SK-N-SH treated with all-trans-retinoic acid at 6 μM for 48 hours (cell line): ENCODE measurements at regions not wholly inside any gene's neighbourhood (a gene's known extent, or its start where the extent isn't known, plus 50 kb on each side); places are given as distances from the start of the nearest gene placed in this dataset.

Experiments
- ATAC-seq: fragments of 200-7000 bp; cut with Tn5 transposase; 3 replicates; pipeline ENCODE4 v1.9.1; 2020; ENCODE audit warnings: mild to moderate bottlenecking, moderate library complexity
- ARNTL ChIP-seq: fragments of 450-650 bp; formaldehyde crosslinking; IDR thresholded peaks from 2 replicates; pipeline ENCODE4 v1.5.0; 2020; ENCODE audit warnings: low read depth, mild to moderate bottlenecking, moderate library complexity, borderline replicate concordance
- BACH2 ChIP-seq: fragments of 250-450 bp; sonication (Bioruptor Pico); IDR thresholded peaks from 2 replicates; pipeline ENCODE4 v1.9.0; 2021; ENCODE audit warnings: mild to moderate bottlenecking, borderline replicate concordance
- ESRRG ChIP-seq: fragments of 250-450 bp; sonication (Bioruptor Pico); IDR thresholded peaks from 2 replicates; pipeline ENCODE4 v1.6.1; 2021; ENCODE audit warnings: mild to moderate bottlenecking
- GLIS3 ChIP-seq: fragments of 250-450 bp; sonication (Bioruptor Pico); IDR thresholded peaks from 2 replicates; pipeline ENCODE4 v1.5.0; 2020; ENCODE audit warnings: mild to moderate bottlenecking, moderate library complexity
- ISL1 ChIP-seq: fragments of 250-450 bp; sonication (Bioruptor Pico); IDR thresholded peaks from 2 replicates; pipeline ENCODE4 v2.1.2; 2022; ENCODE audit warnings: mild to moderate bottlenecking, moderate library complexity
- OSR1 ChIP-seq: fragments of 250-450 bp; sonication (Bioruptor Pico); IDR thresholded peaks from 2 replicates; pipeline ENCODE4 v1.8.0; 2022; ENCODE audit warnings: moderate library complexity, mild to moderate bottlenecking, inconsistent platforms
- RARB ChIP-seq: fragments of 250-450 bp; sonication (Bioruptor Pico); IDR thresholded peaks from 2 replicates; pipeline ENCODE4 v1.8.0; 2021; ENCODE audit warnings: mild to moderate bottlenecking, moderate library complexity
- SNAI2 ChIP-seq: fragments of 250-450 bp; sonication (Bioruptor Pico); IDR thresholded peaks from 2 replicates; pipeline ENCODE4 v1.5.0; 2020; ENCODE audit warnings: mild to moderate bottlenecking, moderate library complexity
- TCF4 ChIP-seq: fragments of 250-450 bp; sonication (Bioruptor Pico); IDR thresholded peaks from 2 replicates; pipeline ENCODE4 v1.8.0; 2021; ENCODE audit warnings: mild to moderate bottlenecking, moderate library complexity, borderline replicate concordance
- ZC3H10 ChIP-seq: fragments of 250-450 bp; sonication (Bioruptor Pico); IDR thresholded peaks from 2 replicates; pipeline ENCODE4 v1.5.1; 2021; ENCODE audit warnings: mild to moderate bottlenecking, moderate library complexity
- ZFP3 ChIP-seq: fragments of 250-450 bp; sonication (Bioruptor Pico); IDR thresholded peaks from 2 replicates; pipeline ENCODE4 v1.5.0; 2020; ENCODE audit warnings: mild to moderate bottlenecking, moderate library complexity
- ZFP30 ChIP-seq: fragments of 450-650 bp; formaldehyde crosslinking; IDR thresholded peaks from 2 replicates; pipeline ENCODE4 v1.5.0; 2022; ENCODE audit warnings: mild to moderate bottlenecking, moderate library complexity
- ZNF565 ChIP-seq: fragments of 450-650 bp; formaldehyde crosslinking; conservative IDR thresholded peaks from 2 replicates; pipeline ENCODE4 v1.5.0; 2020; ENCODE audit warnings: low read depth, mild to moderate bottlenecking, moderate library complexity
- ZNF70 ChIP-seq: fragments of 450-650 bp; formaldehyde crosslinking; IDR thresholded peaks from 2 replicates; pipeline ENCODE4 v1.5.0; 2020; ENCODE audit warnings: mild to moderate bottlenecking, moderate library complexity
- TF ChIP-seq, protein P1 (sequence below): fragments of 250-450 bp; sonication (Bioruptor Pico); IDR thresholded peaks from 2 replicates; pipeline ENCODE4 v1.5.0; 2020; ENCODE audit warnings: mild to moderate bottlenecking, moderate library complexity
- TF ChIP-seq, protein P2 (sequence below): fragments of 250-450 bp; sonication (Bioruptor Pico); IDR thresholded peaks from 2 replicates; pipeline ENCODE4 v1.5.1; 2020; ENCODE audit warnings: low read depth, mild to moderate bottlenecking, moderate library complexity
- TF ChIP-seq, protein P3 (sequence below): fragments of 250-450 bp; sonication (Bioruptor Pico); IDR thresholded peaks from 2 replicates; pipeline ENCODE4 v1.8.0; 2020; ENCODE audit warnings: mild to moderate bottlenecking, moderate library complexity, borderline replicate concordance
- TF ChIP-seq, protein P4 (sequence below): fragments of 250-450 bp; sonication (Bioruptor Pico); IDR thresholded peaks from 2 replicates; pipeline ENCODE4 v1.5.1; 2021; ENCODE audit warnings: mild to moderate bottlenecking, moderate library complexity
- TF ChIP-seq, protein P5 (sequence below): fragments of 250-450 bp; sonication (Bioruptor Pico); IDR thresholded peaks from 2 replicates; pipeline ENCODE4 v1.8.0; 2021; ENCODE audit warnings: low read depth, mild to moderate bottlenecking, moderate library complexity, borderline replicate concordance

DNA sequence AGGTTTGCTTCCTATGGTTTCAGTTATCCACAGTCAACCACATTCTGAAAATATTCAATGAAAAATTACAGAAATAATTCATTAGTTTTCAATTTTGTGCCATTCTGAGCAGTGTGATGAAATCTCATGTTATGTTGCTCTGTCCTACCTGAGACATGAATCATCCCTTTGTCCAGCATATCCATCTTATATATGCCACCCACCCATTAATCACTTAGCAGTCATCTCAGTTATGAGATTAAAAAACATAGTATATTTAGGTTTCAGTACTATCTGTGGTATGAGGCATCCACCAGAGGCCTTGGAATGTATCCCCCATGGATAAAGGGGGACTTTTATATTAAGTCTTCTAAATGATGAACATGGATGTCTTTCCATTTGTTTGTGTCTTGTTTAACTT, 64.7 kb upstream of the PROK2 start:
- TF ChIP-seq, protein P1, sequence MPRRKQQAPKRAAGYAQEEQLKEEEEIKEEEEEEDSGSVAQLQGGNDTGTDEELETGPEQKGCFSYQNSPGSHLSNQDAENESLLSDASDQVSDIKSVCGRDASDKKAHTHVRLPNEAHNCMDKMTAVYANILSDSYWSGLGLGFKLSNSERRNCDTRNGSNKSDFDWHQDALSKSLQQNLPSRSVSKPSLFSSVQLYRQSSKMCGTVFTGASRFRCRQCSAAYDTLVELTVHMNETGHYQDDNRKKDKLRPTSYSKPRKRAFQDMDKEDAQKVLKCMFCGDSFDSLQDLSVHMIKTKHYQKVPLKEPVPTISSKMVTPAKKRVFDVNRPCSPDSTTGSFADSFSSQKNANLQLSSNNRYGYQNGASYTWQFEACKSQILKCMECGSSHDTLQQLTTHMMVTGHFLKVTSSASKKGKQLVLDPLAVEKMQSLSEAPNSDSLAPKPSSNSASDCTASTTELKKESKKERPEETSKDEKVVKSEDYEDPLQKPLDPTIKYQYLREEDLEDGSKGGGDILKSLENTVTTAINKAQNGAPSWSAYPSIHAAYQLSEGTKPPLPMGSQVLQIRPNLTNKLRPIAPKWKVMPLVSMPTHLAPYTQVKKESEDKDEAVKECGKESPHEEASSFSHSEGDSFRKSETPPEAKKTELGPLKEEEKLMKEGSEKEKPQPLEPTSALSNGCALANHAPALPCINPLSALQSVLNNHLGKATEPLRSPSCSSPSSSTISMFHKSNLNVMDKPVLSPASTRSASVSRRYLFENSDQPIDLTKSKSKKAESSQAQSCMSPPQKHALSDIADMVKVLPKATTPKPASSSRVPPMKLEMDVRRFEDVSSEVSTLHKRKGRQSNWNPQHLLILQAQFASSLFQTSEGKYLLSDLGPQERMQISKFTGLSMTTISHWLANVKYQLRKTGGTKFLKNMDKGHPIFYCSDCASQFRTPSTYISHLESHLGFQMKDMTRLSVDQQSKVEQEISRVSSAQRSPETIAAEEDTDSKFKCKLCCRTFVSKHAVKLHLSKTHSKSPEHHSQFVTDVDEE (CRISPR knock-in tag) = no peak
- TF ChIP-seq, protein P2, sequence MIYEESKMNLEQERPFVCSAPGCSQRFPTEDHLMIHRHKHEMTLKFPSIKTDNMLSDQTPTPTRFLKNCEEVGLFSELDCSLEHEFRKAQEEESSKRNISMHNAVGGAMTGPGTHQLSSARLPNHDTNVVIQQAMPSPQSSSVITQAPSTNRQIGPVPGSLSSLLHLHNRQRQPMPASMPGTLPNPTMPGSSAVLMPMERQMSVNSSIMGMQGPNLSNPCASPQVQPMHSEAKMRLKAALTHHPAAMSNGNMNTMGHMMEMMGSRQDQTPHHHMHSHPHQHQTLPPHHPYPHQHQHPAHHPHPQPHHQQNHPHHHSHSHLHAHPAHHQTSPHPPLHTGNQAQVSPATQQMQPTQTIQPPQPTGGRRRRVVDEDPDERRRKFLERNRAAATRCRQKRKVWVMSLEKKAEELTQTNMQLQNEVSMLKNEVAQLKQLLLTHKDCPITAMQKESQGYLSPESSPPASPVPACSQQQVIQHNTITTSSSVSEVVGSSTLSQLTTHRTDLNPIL = no peak
- TF ChIP-seq ARNTL (CRISPR knock-in tag) (no peak), ZNF70 (no peak), SNAI2 (CRISPR knock-in tag) (no peak), ZC3H10 (CRISPR knock-in tag) (no peak), RARB (CRISPR knock-in tag) (no peak), BACH2 (CRISPR knock-in tag) (no peak), ESRRG (no peak), ZFP30 (CRISPR knock-in tag) (no peak)
- TF ChIP-seq, protein P3, sequence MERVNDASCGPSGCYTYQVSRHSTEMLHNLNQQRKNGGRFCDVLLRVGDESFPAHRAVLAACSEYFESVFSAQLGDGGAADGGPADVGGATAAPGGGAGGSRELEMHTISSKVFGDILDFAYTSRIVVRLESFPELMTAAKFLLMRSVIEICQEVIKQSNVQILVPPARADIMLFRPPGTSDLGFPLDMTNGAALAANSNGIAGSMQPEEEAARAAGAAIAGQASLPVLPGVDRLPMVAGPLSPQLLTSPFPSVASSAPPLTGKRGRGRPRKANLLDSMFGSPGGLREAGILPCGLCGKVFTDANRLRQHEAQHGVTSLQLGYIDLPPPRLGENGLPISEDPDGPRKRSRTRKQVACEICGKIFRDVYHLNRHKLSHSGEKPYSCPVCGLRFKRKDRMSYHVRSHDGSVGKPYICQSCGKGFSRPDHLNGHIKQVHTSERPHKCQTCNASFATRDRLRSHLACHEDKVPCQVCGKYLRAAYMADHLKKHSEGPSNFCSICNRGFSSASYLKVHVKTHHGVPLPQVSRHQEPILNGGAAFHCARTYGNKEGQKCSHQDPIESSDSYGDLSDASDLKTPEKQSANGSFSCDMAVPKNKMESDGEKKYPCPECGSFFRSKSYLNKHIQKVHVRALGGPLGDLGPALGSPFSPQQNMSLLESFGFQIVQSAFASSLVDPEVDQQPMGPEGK = no peak
- no peak for ATAC-seq

DNA sequence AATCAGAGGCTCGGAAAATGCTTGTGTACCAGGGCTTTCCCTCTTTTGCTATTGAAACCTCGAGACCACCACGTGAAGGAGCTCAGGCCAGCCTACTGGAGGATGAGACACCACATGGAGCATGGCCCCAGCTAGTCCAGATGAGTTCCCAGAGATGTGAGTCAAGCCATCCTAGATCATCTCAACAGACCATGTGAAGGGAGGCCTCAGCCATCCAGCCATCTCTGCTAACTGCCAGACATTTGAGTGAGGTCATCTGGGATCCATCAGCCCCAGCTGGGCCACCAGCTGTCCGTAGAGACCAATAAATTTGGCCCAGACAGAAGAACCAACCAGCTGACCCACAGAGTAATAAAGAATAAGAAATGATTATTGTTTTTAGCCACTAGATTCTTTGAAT, 62.8 kb upstream of the PROK2 start:
- TF ChIP-seq ZNF565 (CRISPR knock-in tag) (no peak), ZC3H10 (CRISPR knock-in tag) (no peak), ZFP30 (CRISPR knock-in tag) (no peak), ESRRG (no peak), ARNTL (CRISPR knock-in tag) (no peak), ZNF70 (no peak), ISL1 (CRISPR knock-in tag) (no peak), BACH2 (CRISPR knock-in tag) (no peak), TCF4 (CRISPR knock-in tag) (no peak), OSR1 (CRISPR knock-in tag) (no peak), GLIS3 (CRISPR knock-in tag) (no peak), ZFP3 (CRISPR knock-in tag) (no peak)
- TF ChIP-seq, protein P4, sequence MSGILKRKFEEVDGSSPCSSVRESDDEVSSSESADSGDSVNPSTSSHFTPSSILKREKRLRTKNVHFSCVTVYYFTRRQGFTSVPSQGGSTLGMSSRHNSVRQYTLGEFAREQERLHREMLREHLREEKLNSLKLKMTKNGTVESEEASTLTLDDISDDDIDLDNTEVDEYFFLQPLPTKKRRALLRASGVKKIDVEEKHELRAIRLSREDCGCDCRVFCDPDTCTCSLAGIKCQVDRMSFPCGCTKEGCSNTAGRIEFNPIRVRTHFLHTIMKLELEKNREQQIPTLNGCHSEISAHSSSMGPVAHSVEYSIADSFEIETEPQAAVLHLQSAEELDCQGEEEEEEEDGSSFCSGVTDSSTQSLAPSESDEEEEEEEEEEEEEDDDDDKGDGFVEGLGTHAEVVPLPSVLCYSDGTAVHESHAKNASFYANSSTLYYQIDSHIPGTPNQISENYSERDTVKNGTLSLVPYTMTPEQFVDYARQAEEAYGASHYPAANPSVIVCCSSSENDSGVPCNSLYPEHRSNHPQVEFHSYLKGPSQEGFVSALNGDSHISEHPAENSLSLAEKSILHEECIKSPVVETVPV (CRISPR knock-in tag) = no peak
- TF ChIP-seq, protein P1 (CRISPR knock-in tag) = no peak
- TF ChIP-seq, protein P5, sequence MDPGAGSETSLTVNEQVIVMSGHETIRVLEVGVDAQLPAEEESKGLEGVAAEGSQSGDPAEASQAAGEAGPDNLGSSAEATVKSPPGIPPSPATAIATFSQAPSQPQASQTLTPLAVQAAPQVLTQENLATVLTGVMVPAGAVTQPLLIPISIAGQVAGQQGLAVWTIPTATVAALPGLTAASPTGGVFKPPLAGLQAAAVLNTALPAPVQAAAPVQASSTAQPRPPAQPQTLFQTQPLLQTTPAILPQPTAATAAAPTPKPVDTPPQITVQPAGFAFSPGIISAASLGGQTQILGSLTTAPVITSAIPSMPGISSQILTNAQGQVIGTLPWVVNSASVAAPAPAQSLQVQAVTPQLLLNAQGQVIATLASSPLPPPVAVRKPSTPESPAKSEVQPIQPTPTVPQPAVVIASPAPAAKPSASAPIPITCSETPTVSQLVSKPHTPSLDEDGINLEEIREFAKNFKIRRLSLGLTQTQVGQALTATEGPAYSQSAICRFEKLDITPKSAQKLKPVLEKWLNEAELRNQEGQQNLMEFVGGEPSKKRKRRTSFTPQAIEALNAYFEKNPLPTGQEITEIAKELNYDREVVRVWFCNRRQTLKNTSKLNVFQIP (CRISPR knock-in tag) = no peak
- TF ChIP-seq, protein P2 = no peak
- ATAC-seq = no peak
